ENCODE measurements at regions not wholly inside any gene's neighbourhood (a gene's known extent, or its start where the extent isn't known, plus 50 kb on each side); places are given as distances from the start of the nearest gene placed in this dataset.

DNA sequence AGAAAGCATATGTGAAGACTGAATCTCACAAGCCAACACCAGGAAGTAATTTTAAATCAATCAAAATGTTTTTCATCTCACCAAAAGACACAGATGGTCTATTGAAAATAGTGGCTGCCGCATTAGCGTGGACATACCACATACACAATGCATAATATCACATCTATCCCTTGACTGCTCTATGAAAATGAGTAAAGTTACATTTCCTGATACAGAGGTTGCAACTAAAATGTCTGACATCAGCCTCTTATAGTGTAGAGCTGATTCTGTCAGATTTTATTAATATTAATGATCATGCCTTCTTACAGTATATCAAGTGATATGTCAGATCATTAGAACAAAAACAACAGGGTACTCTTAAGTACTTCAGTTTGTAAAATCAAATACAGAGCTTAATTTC, 339.8 kb upstream of the EPHA7 start:
- DNase-seq (ENCODE audit: low read depth) = no peak

DNA sequence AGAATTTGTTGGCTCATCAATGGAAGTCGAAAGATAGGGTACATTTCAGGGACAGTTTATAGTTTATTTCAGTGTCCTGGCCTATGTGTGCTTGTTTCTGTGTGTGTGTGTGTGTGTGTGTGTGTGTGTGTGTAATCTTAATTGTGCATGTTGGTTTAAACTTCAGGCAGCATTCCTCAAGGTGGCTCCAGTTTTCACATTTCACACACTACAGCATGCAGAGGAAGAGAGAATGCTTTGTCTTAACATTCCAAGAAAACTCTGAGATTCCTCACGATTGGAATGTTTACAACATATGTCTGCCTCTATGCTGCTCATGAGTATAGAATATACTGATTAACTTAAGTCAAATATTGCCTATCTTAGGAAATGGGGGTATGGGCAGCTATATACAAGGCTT, 332.6 kb upstream of the EPHA7 start:
- no peak for DNase-seq (ENCODE audit: low read depth)

DNA sequence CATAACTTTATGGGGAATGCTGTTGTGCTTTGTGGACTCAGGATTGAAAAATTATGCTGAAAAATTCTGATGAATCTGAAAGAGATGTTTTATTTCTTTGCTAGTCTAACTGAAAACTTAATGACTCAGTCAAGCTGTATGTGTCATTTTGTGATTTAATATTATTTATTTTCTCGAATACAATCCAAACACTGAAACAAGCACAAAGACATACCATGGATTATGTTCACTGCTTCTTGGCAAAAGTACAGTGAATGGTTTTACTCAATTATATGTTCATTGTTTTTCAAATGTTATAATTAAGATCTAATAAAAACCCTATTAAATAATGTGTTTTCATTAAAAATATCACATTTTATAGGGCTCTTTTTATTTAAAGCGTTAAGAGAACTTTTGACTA, 330.6 kb upstream of the EPHA7 start:
- DNase-seq (ENCODE audit: low read depth) = no peak

DNA sequence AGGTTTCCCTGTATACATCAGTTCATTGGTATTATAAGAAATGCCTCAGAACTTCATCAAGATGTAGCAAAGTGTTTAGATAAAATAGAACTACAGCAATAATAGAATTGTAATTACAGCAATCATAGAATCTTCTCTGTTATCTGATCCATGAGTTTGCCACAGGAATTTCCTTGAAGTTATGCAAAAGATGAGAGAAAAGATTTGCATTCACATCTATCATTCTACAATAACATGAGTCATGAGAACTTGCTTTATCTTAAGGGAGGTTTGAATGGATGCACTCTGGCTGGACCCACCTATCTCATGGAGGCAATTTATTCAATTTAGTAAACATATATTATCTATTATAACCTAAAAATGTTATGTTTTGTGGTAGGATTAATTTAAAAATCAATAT, 329.8 kb upstream of the EPHA7 start:
- DNase-seq (ENCODE audit: low read depth) = no peak

DNA sequence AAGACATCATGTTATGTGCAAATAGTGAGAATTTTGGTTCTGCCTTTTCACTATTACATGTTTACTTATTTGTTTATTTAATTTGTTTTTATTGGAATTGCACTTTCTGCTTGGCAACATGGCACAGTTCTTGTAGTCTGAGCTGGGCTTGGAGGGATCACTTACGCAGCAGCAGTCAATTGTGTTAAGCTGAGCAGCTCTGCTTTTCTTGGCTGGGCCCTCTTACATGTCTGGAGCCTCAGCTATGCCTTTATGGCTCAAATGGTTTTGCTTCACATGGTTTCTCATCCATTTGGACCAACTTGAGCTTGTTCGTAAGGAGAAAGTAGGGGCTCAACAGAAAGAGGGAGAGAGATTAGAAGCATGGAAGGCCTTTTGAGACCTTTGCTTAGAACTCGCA, 327.5 kb upstream of the EPHA7 start:
- no peak for DNase-seq (ENCODE audit: low read depth)

DNA sequence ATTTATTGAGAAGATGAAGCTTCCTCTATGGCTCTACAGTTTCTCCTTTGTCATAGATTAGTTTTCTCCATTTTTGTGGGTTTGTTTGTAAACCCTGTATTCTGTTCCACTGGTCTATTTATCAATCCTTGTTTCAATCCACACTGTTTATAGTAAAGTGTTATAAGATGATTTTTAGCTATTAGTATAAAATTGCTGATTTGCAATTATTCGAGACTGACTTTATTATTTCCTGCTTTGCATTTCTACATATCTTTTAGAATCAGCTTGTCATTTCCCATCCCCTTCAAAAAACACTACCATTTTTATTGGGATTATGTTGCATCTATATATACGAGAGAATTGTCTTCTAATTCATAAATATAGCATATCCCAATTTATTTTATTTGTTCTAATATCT, 325.9 kb upstream of the EPHA7 start:
- DNase-seq (ENCODE audit: low read depth) = no peak

DNA sequence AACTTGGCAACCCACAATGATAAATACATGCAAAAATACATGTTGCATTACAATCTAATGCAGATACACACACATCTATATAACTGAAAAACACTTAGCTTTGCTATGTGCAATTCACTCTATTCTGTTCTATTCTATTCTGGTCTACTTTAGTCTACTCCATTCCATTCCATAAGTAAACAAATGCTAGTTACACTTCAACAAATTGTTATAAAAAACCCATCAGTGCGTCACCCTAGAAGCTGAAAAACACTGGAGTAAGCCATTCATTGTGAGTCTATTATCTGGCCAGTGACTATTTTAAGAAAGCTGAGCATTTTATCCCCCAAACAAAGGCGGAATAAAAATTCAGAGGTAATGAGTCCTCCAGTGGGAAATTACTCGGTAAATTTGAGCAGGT, 315.7 kb upstream of the EPHA7 start:
- DNase-seq (ENCODE audit: low read depth) = no peak

DNA sequence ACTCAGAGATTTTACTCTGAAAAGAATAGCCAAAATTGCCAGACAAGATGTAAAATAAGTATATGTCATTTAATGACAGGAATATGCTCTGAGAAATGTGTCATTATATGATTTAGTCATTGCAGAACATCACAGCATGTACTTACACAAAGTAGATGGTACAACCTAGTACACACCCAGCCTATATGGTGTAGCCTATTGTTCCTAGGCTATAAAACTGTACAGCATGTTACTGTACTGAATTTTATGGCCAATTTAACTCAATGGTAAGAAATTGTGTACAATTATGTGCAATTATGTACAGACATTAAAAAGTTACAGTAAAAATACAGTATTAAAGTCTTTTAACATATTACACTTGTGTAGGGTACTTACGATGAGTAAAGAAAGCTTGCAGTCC, 311.9 kb upstream of the EPHA7 start:
- DNase-seq (ENCODE audit: low read depth) = no peak

DNA sequence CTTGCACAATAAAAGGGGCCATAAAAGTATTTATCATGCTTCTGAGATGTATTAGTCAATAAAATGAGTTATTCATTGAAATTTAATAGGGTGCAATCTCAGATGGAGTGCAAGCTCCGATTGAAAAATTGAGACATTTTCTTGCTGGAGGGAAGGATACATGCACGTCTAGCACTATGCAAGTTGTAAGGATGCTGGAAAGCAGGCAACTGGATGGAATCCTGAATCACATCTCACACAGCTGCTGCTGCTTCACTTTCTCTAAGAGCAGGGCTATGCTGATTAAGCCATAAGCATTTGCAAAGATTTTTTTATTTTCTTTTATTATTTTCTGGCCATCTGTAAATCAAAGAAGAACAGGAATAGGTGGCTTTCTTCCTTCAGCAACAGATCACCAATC, 308.8 kb upstream of the EPHA7 start:
- DNase-seq (ENCODE audit: low read depth) = no peak

DNA sequence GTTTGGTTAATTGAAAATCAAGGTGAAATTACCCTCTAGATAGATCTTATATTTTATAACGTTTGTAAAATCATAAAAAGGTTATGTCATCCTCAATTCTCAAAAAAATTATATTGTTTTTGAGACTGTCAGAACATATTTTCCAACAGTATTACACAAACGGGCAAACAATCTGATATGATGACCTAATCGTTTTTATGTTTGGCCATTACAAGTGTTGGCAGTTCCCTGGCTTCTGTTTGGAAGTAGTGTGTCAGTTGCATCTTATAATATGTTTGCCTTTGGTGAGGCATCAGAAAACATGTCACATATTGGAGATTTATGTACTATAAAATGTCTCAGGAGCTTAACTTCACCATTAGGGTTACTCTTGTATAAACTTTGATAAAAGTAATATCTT, 308.1 kb upstream of the EPHA7 start:
- DNase-seq (ENCODE audit: low read depth) = no peak

DNA sequence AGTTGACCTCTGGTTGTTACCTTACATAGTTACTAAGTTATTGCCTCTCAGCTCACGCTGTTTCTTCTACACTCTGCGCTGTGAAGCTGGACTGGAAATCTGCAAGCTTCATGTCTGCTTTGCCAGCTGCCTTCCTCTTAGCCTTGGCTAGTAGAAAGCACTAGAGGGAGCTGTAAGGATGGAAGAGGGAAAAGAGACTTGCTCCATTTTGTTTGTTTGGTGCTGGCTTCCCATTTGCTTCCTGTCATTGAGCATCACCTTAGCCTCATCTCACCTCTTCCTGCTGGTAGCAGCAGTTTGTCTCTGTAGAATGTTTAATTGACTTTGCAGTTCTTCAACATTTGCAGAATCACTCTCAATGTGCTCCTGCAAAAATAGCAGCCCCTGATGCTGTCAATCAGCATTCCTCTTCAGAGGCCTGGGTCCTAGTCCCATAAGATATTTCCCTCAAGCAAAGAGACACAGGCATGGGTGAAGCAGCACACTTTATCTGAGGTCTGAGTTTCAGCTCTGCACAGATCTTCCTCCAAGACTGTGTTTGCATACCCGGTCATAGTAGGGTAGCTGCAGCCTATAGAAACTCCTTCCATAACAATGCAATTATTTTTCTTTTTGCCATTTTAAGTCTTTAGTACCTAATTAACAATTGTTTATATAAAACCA, 302.2 kb upstream of the EPHA7 start:
- peak; percentile 6 for DNase-seq (ENCODE audit: low read depth)

DNA sequence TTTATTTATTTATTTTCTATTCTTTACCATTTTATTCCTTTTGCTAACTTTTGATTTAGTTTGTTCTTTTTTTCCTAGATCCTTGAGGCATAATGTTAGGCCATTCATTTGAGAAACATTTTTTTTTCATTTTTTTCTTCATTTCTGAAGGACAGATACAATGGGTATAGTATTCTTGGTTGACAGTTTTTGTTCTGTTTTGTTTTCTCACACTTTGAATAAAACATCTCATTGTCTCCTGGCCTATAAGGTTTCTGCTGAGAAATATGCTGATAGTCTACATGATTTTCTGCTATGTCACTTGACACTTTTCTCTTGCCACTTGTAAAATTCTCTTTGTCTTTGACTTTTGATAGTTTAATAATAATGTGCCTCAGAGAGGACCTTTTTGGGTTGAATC, 294.6 kb upstream of the EPHA7 start:
- DNase-seq (ENCODE audit: low read depth) = no peak

DNA sequence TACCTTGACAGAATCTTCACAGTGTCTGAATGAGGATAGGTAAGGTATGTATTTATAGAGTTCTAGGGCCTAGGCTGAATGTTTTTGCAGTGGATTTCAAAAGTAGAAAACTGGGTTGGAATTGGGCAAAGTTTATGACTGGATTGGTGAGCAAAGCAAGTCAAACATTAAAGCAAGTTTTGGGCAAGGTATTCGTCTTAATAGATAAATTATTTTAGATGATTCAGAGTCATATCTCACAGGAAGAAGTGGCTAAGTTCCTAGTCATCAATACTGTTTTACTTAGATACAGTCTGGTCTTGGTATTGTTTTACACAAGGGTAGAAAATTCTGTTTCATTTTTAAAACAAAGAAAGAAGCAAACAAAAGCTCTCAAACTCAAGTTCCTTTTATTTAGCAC, 284.1 kb upstream of the EPHA7 start:
- no peak for DNase-seq (ENCODE audit: low read depth)

DNA sequence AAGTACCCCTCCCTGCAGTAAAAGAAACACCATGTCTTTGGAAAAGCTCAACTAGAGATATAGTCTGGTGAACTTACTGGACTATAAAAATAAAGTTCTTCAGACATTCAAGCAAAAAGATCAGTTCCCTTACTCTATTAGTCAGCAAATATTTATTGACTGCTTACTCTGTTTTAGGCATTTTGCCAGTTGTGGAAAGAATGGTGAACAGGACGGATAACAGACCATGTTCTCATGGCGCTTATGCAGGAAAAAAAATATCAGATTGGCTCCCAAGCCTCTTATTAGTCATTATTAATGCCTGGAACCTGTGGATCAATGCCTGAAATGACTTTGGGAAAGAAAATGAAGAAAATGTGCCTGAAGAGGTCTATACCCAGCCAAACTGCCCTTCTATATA, 282.2 kb upstream of the EPHA7 start:
- DNase-seq (ENCODE audit: low read depth) = no peak

DNA sequence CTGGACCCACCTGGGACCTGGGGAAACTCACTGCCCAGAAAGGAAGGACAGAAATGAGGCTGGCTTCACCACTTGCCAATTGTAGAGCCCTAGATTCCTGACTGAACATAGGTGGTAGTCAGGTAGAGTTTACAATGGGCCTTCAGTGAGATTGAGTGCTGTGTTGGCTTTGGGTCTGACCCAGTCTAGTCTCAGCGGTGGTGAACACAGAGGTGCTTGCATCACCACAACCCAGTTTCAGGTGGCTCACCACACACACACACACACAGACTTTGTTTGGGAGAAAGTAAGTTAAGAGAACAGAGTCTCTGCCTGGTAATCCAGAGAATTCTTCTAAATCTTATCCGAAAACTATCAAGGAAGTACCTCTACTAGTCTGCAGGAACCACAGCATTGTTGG, 266.1 kb upstream of the EPHA7 start:
- DNase-seq (ENCODE audit: low read depth) = no peak

DNA sequence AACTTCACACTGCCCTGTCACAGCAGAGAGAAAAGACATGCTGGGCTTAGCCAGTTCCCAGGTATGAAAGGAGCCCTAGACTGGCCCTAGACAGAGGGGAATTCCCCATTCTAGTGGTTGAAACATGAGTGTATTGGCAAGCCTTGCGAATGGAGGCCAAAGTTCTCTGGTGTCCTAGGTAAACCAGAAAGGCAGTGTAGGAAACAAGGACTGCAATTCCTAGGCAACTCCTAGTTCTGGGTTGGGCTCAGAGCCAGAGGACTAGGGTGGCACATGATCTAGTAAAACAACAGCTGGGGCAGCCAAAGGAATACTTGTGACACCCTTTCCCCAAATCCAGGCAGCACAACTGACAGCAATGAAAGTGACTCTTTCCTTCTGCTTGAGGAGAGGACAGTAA, 265.0 kb upstream of the EPHA7 start:
- no peak for DNase-seq (ENCODE audit: low read depth)

DNA sequence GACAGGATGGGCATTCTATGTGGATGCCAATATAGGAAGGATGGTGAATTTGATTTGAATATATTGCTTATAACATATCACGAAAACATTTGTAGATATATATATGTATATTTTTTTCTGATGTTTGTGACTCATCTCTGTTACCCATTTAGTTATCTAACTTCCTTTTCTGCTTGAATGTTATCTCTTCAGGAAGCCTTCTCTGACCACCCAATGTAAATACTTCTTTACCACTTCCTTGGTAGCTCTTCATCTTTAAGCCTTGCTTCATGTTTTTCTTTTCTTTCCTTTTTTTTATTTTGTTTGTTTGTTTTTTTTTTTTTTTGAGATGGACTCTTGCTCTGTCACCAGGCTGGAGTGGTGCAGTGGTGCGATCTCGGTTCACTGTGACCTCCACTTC, 260.5 kb upstream of the EPHA7 start:
- no peak for DNase-seq (ENCODE audit: low read depth)

DNA sequence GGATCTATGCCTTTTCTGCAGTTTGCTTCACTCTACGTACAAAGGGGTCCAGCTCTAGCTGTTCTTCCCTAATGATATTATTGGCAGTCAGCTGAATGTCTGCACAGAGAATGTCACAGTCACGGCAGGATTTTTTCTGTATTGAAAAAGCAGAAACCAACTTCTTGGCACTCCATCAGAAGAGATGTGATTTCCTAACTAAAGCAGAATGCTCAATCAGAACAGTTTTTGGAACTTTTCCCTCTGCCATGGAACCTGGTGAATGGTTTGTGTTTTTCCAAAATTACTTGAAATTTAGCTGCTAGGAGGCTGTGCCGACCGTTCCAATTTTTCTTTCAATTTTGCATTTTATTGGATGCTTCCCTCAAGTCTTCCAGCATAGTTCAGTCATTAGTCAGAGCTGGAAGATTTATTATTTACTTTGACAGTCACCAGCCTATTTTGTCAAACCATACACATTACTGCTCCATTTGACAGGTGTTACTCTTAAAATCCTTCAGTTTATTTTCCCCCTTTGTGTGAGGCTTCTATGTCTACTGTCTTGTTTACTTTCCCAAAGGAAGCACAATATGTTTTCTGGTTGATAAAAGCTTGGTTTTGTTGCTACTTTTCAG, 259.6 kb upstream of the EPHA7 start:
- DNase-seq (ENCODE audit: low read depth) = no peak

DNA sequence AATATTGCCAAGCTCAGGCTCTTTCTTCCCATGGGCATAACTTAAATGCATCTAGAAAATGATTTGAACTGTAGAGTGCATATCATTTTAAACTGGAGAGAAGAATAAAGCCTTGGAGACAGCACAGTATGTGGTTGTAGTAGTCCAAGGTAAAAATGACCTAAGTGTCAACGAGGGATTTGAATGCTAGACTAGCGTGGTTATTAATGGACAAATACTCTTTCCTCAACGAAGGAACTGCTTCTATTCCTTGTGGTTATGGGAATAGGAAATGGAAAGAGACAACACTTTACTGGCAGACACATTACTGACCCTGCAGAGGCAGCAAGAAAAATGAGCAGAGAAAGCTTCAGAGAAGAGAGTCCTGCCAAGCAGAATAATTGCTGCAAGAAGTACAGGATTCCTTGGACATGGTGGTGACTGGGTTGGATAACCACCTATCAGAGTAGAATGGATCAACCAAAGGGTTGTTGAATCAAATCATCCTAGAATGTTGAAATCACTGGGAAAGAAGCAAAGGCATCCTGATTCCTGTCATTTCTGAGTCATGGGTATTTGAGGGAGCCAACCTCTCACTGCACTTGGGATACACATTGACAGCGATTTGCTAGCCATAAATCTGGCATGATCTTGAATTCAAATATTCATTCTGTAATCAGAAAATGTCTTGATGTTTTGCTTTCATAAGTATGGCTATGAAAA, 258.1 kb upstream of the EPHA7 start:
- no peak for DNase-seq (ENCODE audit: low read depth)

DNA sequence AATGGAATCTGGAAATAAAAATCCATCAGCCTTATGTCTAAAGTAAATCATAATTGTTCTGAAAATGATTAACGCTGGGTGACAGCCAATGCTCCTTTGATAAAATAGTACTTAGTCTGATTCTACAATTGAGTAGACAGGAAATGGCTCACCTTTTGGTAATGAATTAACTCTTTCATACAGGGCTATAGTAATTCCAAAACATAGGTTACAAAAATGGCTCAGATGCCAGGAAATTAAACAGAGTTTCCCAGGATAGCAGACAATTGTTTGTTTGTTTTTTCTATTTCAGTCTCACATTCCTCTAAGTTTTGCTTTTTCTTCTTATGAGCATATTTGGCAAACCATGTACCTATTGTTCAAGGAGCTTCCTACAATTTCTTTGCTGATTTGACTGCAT, 257.2 kb upstream of the EPHA7 start:
- DNase-seq (ENCODE audit: low read depth) = no peak

DNA sequence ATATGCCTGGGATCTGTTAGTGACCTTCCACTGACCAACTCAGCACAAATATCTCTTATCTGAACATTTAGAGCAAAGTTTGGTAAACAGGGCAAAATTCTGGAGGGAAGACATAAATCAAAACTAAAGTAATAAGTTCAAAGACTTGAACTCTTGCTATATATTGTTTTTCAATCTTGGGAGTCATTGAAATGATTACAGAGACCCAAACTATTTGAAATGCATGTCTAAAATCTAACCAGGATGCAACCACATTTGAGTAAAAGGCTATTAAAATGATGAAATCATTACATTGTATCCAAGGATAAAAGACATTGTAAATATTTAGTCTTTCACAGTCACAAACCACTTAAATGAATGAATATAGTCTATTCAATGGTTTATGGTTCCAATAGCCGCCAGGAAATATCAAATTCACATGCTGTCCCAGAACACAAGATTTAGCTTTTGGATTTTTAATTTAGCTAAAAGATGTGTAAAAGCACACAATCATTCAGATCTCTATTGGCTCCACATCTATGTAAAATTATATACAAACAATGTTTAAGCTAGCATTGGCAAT, 256.6 kb upstream of the EPHA7 start:
- no peak for DNase-seq (ENCODE audit: low read depth)

DNA sequence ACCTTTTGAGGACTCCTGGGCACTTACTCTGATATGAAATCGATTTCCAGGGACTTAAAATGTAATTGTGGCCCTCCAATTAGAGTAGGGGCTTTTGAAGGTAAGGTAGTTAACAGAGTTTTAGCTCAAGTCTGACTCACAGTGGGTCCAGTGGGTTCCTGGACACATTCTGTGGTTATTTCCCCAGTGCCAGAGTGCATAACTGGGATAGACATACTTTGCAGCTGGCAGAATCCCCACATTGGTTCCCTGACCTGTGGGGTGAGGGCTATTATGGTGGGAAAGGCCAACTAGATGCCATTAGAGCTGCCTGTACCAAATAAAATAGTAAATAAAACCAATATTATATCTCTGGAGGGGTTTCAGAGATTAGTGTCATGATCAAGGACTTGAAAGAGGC, 243.8 kb upstream of the EPHA7 start:
- no peak for DNase-seq (ENCODE audit: low read depth)

DNA sequence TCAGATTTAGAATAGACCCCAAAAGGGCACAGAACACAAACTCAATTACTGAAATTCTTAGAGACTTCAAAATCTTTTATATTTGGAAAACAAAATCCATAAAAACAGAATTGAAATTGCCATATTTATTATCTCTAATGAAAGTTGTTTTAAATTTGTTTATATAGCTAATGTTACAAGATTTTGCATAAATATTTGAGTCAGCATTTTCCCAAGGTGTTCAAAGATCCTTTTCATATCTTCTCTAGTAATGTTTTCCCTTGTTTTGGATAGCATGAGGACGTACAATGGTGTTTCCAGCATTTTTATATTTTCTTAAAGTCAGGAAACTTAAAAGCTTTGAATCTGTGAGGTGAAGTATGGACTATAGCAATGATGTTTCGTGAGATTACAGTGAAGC, 235.2 kb upstream of the EPHA7 start:
- no peak for DNase-seq (ENCODE audit: low read depth)

DNA sequence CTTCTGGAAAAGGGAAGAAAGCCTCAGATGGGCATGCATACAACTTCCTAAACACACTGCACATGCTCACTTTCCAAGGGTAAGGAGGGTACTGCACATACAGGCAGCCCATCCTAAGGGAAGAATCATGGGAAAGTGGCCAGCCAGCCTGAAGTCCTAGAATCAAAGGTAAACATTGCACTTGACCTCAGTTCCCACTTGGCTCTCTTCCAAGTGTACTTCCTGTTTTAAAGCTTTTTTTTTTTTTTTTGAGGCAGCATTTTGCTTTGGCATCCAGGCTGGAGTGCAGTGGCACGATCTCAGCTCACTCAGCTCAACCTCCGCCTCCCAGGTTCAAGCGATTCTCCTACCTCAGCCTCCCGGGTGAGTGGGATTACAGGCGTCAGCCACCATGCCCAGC, 225.3 kb upstream of the EPHA7 start:
- no peak for DNase-seq (ENCODE audit: low read depth)

Measured in non-pigmented ciliary epithelial cell (primary cell).